ENCODE measurements at regions not wholly inside any gene's neighbourhood (a gene's known extent, or its start where the extent isn't known, plus 50 kb on each side); places are given as distances from the start of the nearest gene placed in this dataset.
"Not testable (repeated sequence)": the region's sequence is repeated elsewhere in the genome, so short reads cannot be mapped to it uniquely, and the experiment has no call there.

- no peak for TF ChIP-seq CTCF (IDR thresholded peaks at IDR 0.05; ENCODE audit: extremely low read depth, missing control alignments)
- no peak for DNase-seq (ENCODE audit: low spot score)
Measured at GRCh38 chr7:81871606-81872265, 101.9 kb upstream of the HGF start.

- DNase-seq (ENCODE audit: low spot score) = no peak
- TF ChIP-seq CTCF (IDR thresholded peaks at IDR 0.05; ENCODE audit: extremely low read depth, missing control alignments) = no peak
Measured at GRCh38 chr7:81870608-81871007, 100.8 kb upstream of the HGF start.

- DNase-seq (ENCODE audit: low spot score) = no peak
- TF ChIP-seq CTCF (IDR thresholded peaks at IDR 0.05; ENCODE audit: extremely low read depth, missing control alignments) = no peak
Measured at GRCh38 chr7:81869670-81870069, 99.8 kb upstream of the HGF start.

- TF ChIP-seq CTCF (IDR thresholded peaks at IDR 0.05; ENCODE audit: extremely low read depth, missing control alignments) = no peak
- no peak for DNase-seq (ENCODE audit: low spot score)
Measured at GRCh38 chr7:81865754-81866153, 95.9 kb upstream of the HGF start.

GRCh38 chr7:81859433-81859832, 89.6 kb upstream of the HGF start:
- no peak for TF ChIP-seq CTCF (IDR thresholded peaks at IDR 0.05; ENCODE audit: extremely low read depth, missing control alignments)
- no peak for DNase-seq (ENCODE audit: low spot score)

- not testable (repeated sequence) for DNase-seq (ENCODE audit: low spot score)
Measured at GRCh38 chr7:81858820-81859219, 89.0 kb upstream of the HGF start.

GRCh38 chr7:81857385-81857784, 87.5 kb upstream of the HGF start:
- DNase-seq (ENCODE audit: low spot score) = no peak
- TF ChIP-seq CTCF (IDR thresholded peaks at IDR 0.05; ENCODE audit: extremely low read depth, missing control alignments) = no peak

GRCh38 chr7:81854518-81854917, 84.7 kb upstream of the HGF start:
- no peak for DNase-seq (ENCODE audit: low spot score)
- no peak for TF ChIP-seq CTCF (IDR thresholded peaks at IDR 0.05; ENCODE audit: extremely low read depth, missing control alignments)
